GM21423 (cell line): ENCODE measurements at regions not wholly inside any gene's neighbourhood (a gene's known extent, or its start where the extent isn't known, plus 50 kb on each side); places are given as distances from the start of the nearest gene placed in this dataset.
"Not testable (repeated sequence)": the region's sequence is repeated elsewhere in the genome, so short reads cannot be mapped to it uniquely, and the experiment has no call there.

Source experiments
- ATAC-seq: cut with Tn5 transposase; IDR thresholded peaks from one replicate; pipeline ENCODE4 v1.9.1; 2021; ENCODE audit warnings: mild to moderate bottlenecking, moderate library complexity; ENCODE audit not compliant: unreplicated experiment

DNA sequence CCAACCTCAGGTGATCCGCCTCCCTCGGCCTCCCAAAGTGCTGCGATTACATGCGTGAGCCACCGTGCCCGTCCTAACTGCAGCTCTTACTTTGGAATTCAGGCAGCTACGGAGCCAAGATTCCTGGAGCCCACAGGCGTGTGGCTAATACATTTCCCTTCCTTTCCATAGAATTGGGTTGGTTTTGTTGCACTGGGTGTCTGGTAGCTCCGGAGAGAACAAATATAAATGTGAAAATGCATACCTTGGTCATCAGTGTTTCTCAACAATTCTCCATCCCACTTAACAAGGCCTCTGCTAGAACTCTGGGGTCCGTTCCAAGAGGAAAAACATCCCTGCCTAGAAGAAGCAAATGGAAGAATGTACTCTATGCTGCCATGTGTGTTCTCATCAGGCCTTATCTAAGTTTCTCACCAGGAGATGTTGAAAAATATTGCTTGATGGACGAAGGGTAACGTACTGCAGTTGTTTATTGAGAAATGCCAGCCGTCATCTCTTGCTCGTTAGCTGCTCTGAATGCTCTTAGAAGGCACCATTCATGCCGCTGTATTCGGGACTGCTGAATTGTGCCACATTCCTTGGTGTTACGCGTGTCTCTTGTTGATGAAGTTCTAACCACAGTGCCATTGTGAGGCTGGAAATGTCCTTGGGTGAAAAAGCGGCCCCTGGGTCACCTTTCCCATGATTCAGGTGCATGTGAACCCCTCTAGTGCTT lies 50.5 kb upstream of the CD99 start:
- ATAC-seq, result no peak

DNA sequence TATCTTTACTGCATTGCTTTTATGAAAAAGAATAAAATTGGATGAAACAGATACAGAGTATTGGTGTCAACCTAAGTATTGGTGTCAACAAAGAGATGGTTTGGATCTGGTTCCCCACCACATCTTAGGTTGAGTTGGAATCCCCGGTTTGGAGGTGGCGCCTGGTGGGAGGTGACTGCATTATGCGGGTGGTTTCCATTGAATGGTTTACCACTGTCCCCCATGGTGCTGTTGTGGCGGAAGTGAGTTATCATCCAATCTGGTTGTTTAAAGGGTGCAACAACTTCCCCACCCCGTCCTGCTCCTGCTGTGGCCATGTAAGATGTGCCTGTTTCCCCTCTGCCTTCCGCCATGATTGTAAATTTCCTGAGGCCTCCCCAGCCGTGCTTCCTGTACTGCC lies 52.8 kb upstream of the CD99 start:
- ATAC-seq, result no peak

DNA sequence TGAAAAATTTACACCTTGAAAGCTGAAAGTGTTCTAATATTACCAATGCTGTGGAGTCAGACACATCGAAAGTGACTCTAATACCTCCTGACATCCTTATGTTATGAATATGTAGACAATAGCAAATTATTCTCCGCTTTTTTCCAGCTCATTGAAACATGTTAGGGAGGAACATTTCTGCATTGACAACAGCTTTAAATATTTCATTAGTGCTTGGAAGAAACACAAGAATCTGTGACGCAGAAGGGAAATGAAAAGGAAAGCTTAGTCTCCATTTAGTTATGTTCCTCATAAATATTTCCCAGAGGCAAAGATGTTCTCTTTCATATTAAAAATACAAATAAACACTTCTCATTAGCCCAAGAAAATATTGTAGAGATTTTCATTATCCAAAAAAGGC lies 55.8 kb upstream of the CD99 start:
- ATAC-seq, result no peak

DNA sequence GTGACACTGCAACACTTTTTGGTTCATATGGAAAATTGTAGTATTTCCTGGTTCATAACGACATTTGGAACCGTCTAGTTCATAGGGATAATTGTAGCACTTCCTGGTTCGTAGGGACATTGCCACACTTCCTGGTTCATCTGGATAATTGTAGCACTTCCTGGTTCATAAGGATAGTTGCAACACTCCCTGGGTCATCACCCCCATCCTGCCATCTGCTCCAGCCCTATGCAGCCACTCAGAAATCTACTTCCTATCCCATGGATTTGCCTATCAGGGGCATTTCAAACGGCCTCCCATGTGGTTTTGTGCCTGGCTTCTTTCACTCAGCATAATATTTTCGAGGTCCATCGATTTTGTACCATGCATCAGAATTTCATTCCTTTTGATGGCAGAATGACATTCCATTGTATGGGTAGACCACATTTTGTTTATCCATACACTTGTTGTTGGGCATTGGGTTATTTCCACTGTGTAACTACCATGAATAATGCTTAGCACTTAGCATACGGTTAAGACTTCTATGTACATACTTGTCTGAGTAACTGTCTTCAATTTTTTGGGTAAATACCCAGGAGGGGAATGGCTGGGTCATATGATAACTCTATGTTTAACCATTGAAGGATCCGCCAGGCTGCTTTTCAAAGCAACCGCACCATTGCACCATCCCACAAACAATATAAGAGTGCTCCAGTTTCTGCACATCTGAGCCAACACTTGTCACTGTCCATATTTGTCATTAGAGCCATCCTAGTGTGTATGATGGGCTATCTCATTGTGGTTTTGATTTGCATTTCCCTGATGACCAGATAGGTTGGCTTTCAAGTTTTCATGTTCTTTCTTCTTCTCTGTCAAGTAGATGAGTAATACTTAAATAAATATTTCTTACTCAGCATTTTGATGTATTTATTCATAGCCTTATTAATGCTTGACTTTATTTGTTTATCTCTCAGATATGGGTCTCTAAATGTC lies 58.3 kb upstream of the CD99 start:
- no peak for ATAC-seq

DNA sequence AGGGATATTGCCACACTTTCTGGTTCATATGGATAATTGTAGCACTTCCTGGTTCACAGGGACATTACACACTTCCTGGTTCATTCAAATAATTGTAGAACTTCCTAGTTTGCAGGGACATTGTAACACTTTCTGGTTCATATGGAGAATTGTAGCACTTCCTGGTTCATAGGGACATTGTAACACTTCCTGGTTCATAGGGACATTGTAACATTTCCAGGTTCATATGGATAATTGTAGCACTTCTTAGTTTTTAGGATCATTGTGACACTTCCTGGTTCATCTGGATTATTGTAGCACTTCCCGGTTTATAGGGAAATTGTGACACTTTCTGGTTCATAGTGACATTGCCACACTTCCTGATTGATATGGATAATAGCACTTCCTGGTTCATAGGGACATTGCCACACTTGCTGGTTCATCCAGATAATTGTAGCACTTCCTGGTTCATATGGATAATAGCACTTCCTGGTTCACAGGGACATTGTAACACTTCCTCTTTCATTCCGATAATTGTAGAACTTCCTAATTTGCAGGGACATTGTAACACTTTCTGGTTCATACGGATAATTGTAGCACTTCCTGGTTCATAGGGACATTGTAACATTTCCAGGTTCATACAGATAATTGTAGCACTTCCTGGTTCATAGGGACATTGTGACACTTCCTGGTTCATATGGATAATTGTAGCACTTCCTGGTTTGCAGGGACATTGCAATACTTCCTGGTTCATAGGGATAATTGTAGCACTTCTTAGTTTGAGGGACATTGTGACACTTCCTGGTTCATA lies 59.2 kb upstream of the CD99 start:
- no peak for ATAC-seq

DNA sequence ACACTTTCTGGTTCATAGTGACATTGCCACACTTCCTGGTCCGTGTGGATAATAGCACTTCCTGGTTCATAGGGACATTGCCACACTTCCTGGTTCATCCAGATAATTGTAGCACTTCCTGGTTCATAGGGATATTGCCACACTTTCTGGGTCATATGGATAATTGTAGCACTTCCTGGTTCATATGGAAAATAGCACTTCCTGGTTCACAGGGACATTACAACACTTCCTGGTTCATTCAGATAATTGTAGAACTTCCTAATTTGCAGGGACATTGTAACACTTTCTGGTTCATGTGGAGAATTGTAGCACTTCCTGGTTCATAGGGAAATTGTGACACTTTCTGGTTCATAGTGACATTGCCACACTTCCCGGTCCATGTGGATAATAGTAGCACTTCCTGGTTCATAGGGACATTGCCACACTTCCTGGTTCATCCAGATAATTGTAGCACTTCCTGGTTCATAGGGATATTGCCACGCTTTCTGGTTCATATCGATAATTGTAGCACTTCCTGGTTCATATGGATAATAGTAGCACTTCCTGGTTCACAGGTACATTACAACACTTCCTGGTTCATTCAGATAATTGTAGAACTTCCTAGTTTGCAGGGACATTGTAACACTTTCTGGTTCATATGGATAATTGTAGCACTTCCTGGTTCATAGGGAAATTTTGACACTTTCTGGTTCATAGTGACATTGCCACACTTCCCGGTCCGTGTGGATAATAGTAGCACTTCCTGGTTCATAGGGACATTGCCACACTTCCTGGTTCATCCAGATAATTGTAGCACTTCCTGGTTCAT lies 60.0 kb upstream of the CD99 start:
- not testable (repeated sequence) for ATAC-seq

DNA sequence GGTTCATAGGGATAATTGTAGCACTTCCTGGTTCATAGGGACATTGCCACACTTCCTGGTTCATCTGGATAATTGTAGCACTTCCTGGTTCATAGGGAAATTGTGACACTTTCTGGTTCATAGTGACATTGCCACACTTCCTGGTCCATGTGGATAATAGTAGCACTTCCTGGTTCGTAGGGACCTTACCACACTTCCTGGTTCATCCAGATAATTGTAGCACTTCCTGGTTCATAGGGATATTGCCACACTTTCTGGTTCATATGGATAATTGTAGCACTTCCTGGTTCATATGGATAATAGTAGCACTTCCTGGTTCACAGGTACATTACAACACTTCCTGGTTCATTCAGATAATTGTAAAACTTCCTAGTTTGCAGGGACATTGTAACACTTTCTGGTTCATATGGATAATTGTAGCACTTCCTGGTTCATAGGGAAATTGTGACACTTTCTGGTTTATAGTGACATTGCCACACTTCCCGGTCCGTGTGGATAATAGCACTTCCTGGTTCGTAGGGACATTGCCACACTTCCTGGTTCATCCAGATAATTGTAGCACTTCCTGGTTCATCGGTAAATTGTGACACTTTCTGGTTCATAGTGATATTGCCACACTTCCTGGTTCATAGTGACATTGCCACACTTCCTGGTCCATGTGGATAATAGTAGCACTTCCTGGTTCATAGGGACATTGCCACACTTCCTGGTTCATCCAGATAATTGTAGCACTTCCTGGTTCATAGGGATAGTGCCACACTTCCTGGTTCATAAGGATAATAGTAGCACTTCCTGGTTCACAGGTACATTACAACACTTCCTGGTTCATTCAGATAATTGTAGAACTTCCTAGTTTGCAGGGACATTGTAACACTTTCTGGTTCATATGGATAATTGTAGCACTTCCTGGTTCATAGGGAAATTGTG lies 60.8 kb upstream of the CD99 start:
- not testable (repeated sequence) for ATAC-seq

DNA sequence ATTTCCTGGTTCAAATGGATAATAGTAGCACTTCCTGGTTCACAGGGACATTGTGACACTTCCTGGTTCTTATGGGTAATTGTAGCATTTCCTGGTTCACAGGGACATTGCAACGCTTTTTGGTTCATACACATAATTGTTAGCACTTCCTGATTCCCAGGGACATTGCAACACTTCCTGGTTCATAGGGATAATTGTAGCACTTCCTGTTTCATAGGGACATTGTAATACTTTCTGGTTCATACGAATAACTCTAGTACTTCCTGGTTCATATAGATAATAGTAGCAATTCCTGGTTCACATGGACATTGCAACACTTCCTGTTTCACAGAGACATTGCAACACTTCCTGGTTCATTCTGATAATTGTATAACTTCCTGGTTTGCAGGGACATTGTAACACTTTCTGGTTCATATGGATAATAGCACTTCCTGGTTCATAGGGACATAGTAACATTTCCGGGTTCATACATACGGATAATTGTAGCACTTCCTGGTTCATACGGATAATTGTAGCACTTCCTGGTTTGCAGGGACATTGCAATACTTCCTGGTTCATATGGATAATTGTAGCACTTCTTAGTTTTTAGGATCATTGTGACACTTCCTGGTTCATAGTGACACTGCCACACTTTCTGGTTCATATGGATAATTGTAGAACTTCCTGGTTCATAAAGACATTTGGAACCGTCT lies 61.6 kb upstream of the CD99 start:
- ATAC-seq, result no peak

DNA sequence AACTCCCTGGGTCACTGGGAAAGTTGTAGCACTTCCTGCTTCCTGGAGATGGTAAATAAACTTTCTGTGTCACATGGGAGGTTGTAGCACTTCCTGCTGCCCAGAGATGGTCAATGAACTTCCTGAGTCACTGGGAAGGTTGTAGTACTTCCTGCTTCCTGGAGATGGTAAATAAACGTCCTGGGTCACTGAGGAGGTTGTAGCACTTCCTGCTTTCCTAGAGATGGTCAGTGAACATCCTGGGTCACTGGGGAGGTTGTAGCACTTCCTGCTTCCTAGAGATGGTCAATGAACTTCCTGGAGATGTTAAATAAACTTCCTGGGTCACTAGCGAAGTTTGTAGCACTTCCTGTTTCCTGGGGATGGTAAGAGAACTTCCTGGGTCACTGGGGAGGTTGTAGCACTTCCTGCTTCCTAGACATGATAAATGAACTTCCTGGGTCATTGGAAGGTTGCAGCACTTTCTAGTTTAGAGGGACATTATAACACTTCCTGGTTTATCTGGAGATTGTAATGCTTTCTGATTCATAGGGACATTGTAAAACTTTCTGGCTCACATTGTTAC lies 62.3 kb upstream of the CD99 start:
- no peak for ATAC-seq

DNA sequence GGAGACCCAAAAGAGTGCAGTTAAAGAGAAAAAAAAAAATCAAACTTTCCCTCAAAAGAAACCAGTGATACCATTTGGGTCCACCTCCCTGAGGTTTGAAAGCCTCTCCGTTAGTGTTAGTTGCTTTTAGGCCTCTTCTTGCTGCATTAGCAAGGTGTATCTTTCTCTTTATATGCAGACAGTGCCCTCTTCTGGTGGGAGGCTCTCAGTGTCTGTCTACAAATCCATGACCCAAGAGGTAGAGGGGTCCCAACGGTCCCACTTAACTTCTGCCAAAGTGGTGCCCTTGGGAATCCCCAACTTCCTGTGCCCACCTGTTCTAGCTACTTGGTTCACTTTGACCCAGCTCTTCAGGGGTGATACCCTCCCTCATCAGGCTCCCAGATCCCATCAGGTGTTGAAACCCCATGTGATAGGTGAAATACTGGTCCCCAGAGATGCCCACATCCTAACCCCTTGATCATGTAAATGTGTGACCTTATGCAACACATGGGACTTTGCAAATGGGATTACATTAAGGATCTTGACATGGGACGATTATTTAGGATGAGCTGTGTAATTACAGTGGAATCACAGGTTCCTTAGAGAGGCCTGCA lies 63.7 kb upstream of the CD99 start:
- peak; percentile 68 for ATAC-seq

DNA sequence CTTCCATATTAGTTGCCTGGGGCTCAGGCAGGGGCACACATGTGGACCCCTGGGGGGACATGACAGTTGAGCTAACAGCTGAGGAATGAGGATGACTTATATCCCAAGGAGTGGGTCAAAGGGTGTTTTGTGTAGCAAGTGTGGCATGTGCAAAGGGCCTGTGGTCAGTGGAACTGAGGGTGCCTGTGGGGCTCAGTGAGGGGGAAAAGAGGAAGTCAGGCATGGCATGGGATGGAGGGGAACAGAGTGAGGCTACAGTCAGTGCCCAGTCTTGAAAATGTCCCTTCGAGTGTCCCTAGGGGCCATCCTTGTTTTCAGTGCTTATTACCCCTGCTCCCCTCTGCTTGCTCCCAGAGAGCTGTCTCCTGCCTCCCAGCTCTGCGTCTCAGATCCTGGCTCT lies 64.3 kb upstream of the CD99 start:
- ATAC-seq, result no peak

DNA sequence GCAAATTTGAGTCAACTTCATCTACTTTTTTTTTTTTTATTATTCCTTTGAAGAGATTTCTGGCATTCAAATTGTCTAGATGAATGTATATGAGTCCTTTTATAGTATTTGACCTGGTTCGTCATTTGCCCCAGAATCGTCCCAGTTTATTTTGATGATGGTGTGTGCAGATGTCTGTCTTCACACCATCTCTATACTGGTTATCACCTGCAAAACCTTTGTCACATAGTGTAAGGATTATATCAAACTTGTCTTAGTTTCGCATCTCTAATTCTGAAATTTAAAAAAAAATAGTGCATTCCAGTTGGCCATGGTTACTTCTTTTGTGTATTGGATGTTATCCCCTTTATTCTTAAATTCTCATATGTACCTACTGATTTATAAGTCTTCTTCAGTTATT lies 70.5 kb upstream of the CD99 start:
- ATAC-seq, result no peak

DNA sequence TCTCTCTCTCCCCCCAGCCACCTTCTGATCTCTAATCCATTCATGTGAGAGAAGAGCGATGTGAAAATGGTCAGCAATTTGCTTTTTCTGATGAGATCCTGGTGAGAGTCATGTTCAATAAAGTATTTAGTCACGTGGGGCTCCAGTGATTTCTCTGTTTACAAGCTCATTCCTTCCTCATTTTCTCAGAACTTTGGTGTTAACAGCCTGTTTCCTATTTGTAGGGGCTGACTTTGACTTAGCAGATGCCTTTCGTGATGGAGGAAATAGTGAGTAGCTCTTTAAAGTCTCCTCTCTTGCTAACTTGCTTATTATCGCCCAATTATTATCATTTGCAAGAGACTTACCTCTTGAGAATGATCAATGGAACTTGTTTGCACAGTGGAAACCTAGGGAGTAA lies 72.6 kb upstream of the CD99 start:
- no peak for ATAC-seq

DNA sequence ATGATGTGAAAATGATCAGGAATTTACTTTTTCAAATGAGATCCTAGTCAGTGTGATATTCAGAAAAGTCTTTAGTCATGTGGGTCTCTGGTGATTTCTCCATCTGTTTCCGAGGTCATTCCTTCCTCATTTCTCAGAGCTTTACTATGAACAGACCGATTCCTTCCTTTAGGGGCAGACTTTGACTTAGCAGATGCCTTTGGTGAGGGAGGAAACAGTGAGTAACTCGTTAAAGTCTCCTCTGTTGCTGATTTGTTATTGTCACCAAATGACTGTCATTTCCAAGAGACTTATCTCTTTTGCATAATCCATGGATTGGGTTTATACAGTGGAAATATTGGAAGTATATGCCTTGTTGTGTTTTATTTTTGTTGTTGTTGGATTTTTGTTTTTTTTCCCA lies 76.2 kb upstream of the CD99 start:
- no peak for ATAC-seq

DNA sequence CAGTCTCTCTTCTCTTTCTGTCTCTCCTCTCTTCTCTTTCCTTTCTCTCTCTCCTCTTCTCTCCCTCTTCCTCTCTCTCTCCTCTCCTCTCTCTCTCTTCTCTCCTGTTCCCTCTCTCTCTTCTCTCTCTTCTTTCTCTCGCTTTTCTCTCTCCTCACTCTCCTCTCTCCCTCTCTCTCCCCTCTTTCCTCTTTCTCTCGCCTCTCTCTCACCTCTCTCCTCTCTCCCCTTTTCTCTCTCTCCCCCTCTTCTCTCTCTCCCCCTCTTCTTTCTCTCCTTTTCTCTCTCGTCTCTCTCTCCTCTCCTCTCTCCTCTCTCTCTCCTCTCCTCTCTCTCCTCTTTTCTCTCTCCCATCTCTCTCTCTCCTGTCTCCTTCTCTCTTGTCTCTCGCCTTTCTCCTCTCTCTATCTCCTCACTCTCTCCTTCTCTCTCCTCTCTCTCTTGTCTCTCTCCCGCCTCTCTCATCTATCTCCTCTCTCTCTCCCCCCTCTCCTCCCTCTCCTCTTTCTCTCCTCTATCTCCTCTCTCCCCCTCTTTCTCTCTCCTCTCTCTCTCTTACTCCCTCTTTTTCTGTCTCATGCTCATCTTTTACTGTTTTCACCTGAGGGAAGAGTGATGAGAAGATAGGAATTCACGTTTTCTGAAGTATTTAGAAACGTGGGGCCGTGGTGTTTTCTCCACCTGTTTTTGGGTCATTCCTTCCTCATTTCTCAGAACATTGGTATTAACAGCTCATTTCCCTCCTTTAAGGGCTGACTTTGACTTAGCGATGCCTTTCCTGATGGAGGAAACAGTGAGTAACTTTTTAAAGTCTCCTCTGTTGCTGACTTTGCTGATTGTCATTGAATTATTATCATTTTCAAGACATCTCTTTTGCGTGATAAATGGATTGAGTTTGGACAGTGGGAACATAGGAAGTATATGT lies 80.6 kb upstream of the CD99 start:
- ATAC-seq, result no peak

DNA sequence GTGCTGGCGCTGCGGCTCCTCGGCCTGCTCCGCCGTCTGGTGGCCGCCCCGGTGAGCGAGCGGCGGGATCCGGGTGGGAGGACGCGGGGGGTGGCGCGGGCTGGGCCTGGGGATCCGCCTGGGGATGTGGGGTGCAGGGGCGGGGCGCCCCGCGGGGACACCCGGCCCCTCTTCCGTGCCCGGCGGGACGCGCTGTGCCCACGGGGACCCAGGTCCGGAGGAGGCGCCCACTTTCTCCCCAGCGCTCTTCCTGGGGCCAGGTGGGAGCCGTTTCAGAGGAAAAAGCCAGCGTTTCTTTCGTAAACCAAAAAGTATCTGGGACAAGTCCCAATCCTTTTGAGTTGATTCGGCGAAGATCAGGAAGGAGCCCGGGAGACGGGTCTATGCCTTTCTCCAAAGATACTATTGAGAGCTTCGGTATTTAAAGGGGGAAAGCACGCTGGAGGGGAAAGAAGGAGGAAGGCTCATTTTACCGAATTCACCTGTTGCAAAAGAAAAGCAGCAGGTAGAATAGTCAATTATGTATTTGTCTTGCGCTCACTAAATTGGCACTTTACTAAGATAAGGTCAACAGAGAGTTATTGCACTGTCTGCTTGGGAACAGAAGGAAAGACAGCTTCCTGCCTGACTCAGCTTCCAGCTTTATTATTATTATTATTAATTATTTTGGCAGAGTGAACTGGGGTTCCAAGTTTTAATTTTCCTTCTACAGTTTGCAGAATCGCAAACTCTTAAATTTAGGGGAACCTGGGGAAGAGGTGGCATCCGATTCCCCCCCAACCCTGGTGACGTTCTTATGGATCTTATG lies 81.5 kb upstream of the CD99 start:
- no peak for ATAC-seq
